Right lobe of liver (tissue), 4 donors: ENCODE measurements at regions not wholly inside any gene's neighbourhood (a gene's known extent, or its start where the extent isn't known, plus 50 kb on each side); places are given as distances from the start of the nearest gene placed in this dataset.

ENCODE experiments used
- POLR2A ChIP-seq: fragments of 450-650 bp; IDR thresholded peaks from one replicate; pipeline ENCODE4 v1.6.1; 2017; ENCODE audit warnings: antibody characterized with exemption, mild to moderate bottlenecking
- TF ChIP-seq, protein P1 (sequence below), 4 donors: fragments of 200-600 bp in 3 of 4; fragments of 450-650 bp in 1 of 4; IDR thresholded peaks; one replicate each; pipeline versions ENCODE4 v1.5.1 to v1.8.0; 2016 to 2022; ENCODE audit warnings: antibody characterized with exemption in 4 of 4, mild to moderate bottlenecking in 2 of 4
- donor health status: DM: no; HTN: no; CAD: no.
- donor health status: DM: no; HTN: no; CAD: no.
- donor health status: DM: no; HTN: yes; CAD: no.

GRCh38 chr17:33895491-33895890 is 359.6 kb upstream of the CCL2 start:
- TF ChIP-seq, protein P1, sequence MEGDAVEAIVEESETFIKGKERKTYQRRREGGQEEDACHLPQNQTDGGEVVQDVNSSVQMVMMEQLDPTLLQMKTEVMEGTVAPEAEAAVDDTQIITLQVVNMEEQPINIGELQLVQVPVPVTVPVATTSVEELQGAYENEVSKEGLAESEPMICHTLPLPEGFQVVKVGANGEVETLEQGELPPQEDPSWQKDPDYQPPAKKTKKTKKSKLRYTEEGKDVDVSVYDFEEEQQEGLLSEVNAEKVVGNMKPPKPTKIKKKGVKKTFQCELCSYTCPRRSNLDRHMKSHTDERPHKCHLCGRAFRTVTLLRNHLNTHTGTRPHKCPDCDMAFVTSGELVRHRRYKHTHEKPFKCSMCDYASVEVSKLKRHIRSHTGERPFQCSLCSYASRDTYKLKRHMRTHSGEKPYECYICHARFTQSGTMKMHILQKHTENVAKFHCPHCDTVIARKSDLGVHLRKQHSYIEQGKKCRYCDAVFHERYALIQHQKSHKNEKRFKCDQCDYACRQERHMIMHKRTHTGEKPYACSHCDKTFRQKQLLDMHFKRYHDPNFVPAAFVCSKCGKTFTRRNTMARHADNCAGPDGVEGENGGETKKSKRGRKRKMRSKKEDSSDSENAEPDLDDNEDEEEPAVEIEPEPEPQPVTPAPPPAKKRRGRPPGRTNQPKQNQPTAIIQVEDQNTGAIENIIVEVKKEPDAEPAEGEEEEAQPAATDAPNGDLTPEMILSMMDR (IDR thresholded peaks at IDR 0.05): no peak
- TF ChIP-seq POLR2A: no peak
